GM19463 (cell line): ENCODE measurements at regions not wholly inside any gene's neighbourhood (a gene's known extent, or its start where the extent isn't known, plus 50 kb on each side); places are given as distances from the start of the nearest gene placed in this dataset.
"Not testable (repeated sequence)": the region's sequence is repeated elsewhere in the genome, so short reads cannot be mapped to it uniquely, and the experiment has no call there.

Experiments used
- ATAC-seq: cut with Tn5 transposase; IDR thresholded peaks from one replicate; pipeline ENCODE4 v1.9.1; 2021; ENCODE audit warnings: mild to moderate bottlenecking, moderate library complexity; ENCODE audit not compliant: unreplicated experiment

GRCh38 chr5:174998131-174998730 lies 273.8 kb downstream of the MSX2 start:
- ATAC-seq, result no peak

DNA sequence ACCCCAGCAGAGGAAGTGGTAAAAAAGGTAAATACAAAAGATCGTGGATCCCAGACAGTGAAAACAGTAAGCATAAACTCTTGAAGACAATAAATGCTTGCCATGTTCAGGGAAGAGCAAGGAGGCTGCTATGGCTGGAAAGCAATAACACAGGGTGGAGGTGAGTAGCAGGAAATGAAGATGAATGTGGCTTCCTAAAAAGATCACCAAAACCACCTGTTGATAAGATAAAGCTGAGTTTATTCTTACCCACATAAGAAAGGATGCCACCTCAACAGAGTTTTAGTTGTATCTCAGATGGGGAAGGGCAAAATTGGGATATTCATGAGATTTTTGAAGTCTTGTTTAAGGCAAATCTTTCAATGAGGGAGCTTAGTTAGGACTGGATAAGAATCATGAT lies 273.3 kb downstream of the MSX2 start:
- ATAC-seq, result no peak

DNA sequence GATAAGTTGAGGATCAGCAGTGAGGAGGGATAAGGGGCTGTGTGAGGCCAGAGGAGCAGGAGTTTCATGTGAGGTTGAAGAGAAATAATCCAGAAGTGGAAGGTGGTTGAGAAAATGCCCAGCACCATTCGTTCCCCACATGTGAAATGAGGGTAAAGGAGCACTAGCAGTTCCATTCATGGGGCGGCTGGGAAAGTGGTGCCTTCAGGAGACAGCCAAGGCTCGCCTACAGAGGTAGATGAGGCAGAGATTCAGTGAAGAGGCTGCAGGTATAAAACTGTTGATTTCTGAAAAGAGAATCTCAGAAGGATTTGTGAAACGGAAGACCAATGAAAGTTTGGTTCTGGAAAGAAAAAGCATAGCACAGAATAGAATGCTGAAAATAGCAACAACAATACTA lies 272.6 kb downstream of the MSX2 start:
- ATAC-seq, result no peak

DNA sequence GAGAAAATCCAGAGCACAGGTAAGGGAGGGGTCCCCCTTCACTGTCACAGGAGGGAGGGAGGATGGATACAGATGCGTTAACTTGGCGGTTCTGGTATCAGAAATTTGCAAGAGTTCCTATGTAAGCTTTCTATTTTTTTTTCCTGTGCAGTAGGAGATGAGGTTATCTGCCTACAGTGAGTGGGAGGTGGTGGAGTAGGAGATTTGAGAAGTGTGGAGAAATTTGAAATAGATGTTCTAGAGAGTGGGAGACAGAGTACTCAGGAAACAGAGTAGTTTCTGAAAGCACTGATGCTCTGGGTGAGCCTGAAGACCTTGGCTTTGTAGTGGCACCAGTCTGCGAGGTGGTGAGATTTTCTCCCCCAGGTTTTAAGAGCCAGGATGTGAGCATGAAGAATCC lies 271.4 kb downstream of the MSX2 start:
- ATAC-seq, result no peak

DNA sequence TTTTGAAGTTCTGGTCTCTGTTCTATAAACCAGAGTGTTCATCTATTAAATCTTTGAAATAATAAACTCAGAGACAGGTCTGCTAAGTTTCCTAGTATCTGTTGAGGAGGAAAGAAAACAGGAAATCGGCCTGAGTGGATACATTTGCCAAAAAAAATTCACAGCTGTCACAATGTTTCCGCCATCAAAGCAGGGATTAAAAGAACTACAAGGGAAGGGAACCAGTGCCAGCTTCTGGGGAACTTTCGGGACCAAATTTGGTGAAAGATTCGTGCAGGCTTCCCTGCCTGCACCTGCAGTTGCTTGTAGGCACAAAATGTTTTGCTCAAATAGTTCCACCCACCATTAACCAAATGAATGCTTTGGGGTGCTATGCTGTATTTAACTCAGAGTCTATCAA lies 267.5 kb downstream of the MSX2 start:
- no peak for ATAC-seq

DNA sequence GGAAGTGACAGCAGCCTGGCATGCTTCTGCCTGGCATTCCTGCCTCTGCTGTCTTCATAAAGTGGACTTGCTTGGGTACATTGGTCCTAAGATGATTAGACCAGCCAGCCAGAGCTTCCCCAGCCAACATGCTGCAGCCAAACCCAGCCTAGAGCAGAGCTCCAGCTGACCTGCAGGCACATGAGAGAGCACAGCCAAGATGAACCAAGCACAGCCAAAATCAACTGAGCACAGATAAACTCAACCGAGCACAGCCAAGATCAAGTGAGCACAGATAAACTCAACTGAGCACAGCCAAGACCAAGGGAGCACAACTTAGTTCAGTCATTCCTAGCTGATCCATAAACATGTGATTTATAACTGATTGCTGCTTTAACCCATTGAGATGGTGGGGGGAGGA lies 266.5 kb downstream of the MSX2 start:
- ATAC-seq, result no peak

DNA sequence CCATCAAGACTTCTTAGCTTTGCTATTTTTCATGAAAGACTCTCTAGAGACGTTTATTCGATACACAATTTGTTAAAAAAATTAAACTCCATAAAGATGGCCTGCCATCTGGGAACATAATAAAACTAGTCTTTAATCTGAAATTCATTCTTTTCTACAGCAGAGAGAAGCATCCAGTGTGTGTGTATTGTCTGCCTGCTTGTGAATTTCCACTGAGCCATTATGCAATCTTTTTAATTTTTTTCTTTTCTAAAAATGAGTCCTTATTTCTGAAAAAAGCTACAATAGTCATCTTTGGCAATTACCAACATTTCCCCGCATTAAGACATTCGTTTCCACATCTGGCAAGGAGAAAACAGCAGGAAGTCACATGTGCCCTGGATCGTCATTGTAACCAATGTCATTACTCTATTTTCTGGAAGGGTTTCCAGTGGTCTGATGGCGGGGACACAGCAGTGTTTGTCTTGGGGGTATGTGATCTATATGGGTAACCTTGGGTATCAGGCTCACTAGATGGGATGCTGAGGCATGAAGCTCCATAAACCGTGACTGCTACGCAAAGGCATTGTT lies 263.1 kb downstream of the MSX2 start:
- no peak for ATAC-seq

DNA sequence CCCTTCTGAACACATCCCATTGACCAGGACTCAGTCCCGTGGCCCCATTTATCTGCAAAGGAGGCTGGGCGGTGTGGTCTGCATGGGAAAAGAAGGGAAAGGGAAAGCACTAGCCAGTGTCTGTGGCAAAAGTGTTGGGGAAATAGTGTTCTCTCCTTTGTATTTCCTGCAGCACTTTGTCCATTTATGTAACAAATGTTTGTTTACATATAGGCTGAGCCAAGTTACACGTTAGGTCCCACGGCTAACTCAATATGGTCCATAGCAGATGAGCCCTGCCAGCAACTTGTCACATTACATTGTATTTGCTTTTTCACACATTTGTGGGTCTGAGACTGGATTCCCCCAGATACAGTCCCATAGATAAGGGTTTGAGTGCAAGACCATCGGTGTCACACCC lies 260.5 kb downstream of the MSX2 start:
- no peak for ATAC-seq

GRCh38 chr5:174982485-174982884 lies 258.1 kb downstream of the MSX2 start:
- no peak for ATAC-seq

DNA sequence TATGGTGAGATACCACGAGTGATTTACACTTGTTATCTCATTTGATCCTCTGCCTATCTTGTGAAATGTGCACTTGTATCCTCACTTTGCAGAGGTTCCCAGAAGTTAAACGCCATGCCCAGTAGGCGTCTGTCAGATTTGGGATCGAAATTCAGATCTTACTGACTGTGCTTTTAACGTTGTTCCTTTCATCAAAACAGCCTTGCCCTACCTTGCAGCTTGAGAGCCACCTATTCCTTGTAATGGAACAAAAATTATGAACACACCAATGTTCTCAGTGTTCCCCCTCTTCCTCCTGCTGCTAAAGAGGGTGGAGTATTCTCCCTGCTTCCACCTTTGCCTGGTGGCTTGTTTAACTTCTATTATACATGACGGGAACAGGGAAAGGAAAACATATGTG lies 257.0 kb downstream of the MSX2 start:
- no peak for ATAC-seq

- no peak for ATAC-seq
Observed at GRCh38 chr5:174980952-174981351, 256.6 kb downstream of the MSX2 start.

- no peak for ATAC-seq
Observed at GRCh38 chr5:174972291-174972690, 247.9 kb downstream of the MSX2 start.

- no peak for ATAC-seq
Observed at GRCh38 chr5:174971210-174971609, 246.8 kb downstream of the MSX2 start.

DNA sequence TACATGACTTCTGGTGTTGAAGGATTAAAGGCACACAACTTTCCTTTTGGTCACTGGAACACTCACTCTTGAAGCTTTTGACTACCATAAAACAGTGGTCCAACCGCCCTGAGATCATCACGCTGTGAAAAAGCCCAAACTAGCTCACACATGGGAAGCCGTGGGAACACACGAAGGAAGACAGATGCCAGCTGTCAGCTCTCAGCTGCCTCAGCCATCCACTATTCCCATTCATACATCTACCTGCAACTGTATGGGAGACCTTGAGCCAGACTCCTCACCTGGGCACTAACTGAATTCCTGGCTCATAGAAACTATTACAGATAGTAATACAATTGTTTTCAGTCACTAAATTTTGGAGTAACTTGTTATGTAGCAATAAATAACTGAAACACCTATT lies 246.1 kb downstream of the MSX2 start:
- no peak for ATAC-seq

GRCh38 chr5:174953871-174954270 lies 229.5 kb downstream of the MSX2 start:
- no peak for ATAC-seq

DNA sequence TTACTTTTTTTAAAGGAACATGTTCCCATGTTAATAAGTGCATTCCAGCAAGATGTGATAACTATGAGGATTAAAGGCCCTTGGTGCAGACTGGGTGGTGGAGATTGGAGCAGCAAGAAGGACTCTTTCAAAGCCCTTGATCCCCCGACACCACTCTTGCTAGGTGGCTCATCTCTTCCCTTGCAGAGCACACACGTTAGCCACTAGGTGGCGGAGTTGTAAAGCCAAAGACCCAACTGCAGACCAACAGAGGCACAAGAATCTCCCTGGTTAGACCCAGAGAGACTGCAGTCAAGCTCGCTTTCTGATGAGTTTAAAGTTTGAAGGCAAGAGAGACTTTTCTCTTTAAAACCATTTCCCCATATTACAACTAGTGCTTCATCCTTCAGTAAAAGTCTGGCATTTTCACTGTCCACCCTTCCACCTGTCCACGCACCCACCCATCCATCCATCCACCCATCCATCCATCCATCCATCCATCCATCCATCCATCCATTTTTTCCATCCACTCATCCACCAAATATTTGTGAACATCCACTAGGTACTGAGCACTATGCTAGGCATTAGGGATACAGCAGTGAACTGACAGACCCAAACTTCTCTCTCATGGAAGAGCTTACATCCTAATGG lies 226.9 kb downstream of the MSX2 start:
- ATAC-seq, result peak; percentile 71

GRCh38 chr5:174947548-174947947 lies 223.2 kb downstream of the MSX2 start:
- ATAC-seq, result no peak

- no peak for ATAC-seq
Observed at GRCh38 chr5:174945853-174946252, 221.5 kb downstream of the MSX2 start.

DNA sequence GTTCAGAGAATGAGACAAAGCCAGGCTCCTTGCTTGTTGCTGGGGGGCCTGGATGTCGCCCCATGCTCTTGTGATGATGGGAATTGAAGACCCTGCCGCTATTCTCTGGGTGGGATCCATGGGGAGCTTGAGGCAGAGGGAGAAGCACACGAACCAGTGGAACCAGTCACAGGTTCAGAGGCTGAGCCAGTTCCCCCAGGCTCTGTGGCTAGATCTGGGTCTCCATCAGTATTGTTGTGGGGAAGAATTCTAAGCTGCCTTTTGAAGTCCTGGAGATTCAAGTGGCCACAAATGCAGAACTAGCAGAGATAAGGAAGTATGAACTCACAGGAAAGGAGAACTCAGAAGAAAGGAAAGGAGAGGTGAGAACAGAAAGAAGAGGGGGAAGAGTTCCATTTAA lies 219.4 kb downstream of the MSX2 start:
- ATAC-seq, result no peak

DNA sequence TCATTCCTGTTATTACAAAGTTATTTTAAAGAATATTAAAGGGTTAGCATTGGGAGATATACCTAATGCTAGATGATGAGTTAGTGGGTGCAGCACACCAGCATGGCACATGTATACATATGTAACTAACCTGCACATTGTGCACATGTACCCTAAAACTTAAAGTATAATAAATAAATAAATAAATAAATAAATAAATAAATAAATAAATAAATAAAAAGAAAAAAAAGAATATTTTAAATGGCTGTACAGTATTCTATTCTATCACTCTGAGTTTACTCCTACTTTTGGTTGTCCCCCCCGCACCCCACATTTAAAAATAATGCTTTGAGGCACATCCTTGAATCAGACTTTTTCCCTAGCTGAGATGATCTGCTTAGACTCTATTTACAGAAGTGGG lies 218.6 kb downstream of the MSX2 start:
- ATAC-seq, result not testable (repeated sequence)

- ATAC-seq, result no peak
Observed at GRCh38 chr5:174937201-174938123, 213.1 kb downstream of the MSX2 start.
